ENCODE measurements at regions not wholly inside any gene's neighbourhood (a gene's known extent, or its start where the extent isn't known, plus 50 kb on each side); places are given as distances from the start of the nearest gene placed in this dataset.
A peak's percentile ranks its signal among the peaks of the same experiment; 100 is the strongest.
"Not testable (repeated sequence)": the region's sequence is repeated elsewhere in the genome, so short reads cannot be mapped to it uniquely, and the experiment has no call there.

GRCh38 chr15:39246523-39246922, 334.4 kb upstream of the THBS1 start:
- no peak for DNase-seq

GRCh38 chr15:39247574-39247973, 333.3 kb upstream of the THBS1 start:
- no peak for DNase-seq

DNA sequence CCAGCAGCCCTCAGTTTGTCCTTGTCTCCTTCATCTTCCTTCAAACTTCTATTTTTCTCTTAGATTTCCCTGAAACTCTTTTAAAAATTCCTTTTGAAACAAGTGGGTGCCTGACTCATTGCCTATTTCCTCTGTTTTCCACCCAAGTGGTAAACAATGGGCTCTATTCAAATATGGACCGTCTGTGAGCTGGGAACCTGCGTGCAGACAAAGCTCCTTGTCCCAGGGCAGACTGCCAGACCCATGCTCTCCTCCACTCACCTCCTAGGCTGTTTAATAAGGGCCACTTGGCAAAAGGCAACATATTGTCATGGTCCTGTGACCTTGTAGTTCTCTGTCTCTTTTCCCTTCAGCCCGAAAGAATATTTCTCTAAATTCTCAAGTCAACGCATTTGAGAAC, 332.7 kb upstream of the THBS1 start:
- DNase-seq, result no peak

DNA sequence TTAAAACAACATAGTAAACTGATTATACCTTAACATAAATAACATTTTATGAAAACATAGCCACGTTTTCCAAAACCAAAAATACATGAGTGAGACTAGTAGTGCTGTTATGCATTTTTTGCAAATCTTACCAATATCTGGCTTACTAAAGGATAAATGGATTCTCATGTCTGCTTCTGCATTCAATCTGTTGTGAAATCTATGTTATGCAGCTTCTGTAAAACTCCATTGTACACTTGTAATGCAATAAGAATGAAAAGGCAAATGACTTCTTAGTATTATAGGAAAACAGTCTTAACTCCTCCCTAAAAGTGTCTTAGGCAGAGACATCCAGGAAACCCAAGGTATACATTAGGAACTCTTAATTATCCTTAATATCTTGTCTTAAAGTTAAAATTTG, 330.9 kb upstream of the THBS1 start:
- no peak for DNase-seq

DNA sequence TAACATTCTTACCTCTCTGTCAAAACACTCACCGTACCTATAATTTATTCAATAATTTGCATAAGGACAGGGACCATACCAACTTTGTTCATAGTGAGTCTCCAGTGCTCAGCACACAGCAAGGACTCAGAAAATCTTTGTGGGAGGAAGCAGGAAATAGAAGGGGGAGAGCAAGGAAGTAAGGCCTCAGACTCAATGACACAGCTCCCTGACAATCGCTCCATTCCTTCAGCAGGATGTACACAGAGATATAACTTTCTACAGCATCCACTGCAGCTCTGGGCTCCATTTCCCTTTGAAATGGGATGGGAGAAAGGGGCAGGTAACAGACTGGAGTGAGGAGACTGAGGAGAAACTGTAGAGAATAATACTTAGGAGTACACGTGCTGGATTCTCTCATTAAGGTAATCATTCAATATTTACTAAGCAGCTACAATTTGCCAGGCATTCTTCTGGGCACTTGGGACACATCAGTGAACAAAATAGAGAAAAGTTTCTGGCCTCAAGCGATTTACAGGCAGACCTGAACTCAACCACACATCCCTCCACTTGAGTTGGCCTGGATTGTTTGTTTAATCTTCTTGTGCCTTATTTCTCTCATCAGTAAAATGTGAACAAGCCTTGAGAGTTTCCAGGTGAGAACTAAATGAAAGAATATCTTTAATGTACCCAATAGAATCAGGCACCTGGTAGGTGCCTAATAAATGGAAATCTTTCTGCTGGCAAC, 330.3 kb upstream of the THBS1 start:
- DNase-seq, result no peak

DNA sequence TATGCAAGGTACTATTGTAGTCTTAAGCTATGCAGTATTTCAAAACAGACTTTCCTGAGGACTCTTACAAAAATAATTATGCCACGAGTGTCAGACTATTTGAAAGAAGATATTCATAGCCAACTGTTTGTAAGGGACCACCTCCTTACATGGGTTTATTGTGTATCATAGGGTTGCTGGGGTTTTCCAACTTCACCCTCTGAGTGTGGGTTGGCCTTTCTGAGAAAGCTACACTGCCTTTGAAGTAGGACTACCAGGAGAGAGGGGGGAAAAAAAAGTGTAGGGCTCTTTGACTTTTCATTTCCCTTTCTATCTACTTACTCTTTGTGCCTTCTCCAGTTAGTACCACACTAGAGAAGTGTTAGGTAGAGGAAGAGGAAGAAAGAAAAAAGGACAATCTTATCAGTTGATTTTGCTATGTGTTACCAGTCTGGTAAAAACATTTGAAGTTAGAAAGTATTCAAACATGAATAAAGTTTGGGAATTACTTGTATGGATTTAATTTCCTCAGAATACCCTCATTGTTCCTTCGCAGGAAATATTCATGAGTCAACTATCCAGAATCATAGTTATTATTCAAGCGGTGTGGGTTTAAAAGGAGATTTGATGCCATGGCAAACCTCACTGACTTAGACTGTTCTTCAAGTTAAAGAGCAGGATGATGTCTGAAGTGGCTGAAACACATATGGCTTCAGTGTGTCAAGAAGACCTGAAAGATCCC, 329.3 kb upstream of the THBS1 start:
- DNase-seq, result peak; percentile 35

DNA sequence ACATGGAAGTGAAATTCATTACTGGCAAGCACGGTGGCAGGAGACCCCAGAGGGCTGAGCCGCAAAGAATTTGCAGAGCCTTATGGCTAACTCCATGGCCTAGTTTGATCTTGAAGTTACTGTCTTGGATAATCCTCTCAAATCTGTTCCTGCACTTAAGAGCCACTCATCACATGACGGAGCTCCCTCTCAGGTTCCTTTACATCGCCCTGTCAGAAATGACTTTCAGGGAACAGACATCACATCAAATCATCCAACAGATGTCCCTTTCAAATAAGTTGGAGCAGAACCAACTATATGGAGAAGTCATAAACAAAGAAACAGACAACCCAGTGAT, 328.8 kb upstream of the THBS1 start:
- peak; percentile 50 for DNase-seq

DNA sequence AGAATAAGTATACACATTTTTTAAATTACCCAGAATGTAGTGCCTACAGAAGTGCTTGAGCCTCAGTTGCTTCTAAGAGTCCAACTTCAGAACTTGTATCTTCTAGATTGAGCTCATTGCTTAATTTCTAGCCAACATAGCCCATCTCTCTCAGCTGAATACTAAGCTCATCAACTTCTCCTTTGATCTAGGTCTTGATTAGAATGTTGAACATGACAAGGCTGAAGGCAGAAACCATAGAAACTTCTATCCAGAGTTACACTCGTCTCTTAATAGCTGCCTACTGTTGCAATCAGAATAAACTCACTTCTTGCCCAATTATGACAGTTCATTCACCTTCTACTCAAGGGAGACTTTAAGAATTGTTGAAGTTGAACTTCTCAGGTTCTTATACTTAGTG, 327.3 kb upstream of the THBS1 start:
- DNase-seq, result no peak

GRCh38 chr15:39254181-39254580, 326.7 kb upstream of the THBS1 start:
- DNase-seq, result no peak

DNA sequence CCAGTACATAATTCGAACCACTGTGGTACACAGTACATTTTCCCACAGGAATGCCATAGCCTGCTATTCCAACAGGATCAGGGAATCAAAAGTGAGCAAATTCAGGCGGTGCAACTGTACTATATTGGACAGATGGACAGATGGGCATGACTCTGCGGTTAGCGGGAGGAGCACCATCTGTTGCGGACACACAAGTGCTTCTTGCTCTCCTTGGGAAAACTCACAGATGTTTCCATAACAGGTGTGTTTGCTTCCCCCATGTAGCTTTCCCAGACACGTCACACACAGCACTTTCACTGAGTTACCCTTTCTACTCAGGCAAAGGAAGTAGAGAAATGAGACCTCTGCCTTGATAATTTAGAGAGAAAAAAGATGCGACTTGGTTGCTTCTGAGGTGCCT, 325.1 kb upstream of the THBS1 start:
- no peak for DNase-seq

- no peak for DNase-seq
These were observed 320.5 kb upstream of the THBS1 start for GRCh38 chr15:39260391-39260790.

- no peak for DNase-seq
These were observed 320.1 kb upstream of the THBS1 start for GRCh38 chr15:39260791-39261190.

- not testable (repeated sequence) for DNase-seq
These were observed 319.3 kb upstream of the THBS1 start for GRCh38 chr15:39261397-39262183.

- not testable (repeated sequence) for DNase-seq
These were observed 317.7 kb upstream of the THBS1 start for GRCh38 chr15:39262995-39263772.

DNA sequence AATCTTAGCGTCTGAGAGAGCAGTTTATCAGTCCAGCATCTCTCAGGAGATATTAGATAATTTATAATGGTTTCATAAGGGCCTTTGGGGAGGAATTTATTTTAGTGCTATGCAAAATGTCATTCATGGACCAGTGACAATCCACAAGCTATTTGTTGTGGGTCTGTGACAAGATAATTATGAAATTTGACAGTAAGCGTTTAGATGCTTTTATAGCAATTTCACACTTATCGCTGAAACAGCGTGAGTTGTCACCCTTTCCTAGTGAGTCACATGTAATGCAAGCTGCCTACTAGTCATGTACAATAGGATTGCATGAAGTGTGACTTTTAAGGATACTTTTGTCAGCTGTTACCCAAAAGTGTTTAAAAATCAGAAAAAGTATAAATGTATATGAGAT, 315.6 kb upstream of the THBS1 start:
- DNase-seq, result no peak

- DNase-seq, result no peak
These were observed 314.0 kb upstream of the THBS1 start for GRCh38 chr15:39266890-39267289.

DNA sequence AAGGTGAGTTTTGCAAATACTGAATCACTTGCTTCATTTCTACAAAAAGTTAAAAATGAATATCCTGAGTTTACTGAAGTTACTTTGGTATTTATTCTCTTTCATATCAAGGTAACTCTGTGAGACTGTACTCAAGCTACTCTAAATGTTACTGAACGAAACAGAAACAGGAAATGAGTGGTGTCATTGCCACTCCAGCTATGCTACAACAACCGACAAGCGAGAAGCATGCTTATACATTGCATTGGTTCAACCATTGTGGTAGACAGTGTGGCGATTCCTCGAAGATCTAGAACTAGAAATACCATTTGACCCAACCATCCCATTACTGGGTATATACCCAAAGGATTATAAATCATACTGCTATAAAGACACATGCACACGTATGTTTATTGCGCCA, 313.2 kb upstream of the THBS1 start:
- DNase-seq, result no peak

DNA sequence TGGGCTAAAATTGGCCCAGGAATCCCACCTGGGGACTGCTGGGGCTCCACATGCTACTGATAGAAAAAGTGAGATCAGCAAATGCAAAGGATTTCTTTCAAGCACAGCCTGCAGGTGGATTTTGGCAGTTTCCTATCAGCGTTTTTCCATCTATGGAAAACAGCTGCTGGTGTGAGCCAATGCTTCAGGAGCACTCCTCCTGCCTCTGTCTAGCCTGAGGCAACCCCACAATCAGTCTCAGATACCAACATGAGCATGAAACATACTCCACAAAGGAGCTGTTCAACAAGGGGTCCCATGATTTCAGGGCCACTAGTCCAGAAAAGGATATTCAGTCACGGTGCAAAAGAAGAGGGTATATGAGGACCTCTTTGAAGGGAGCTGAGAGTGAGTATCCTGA, 311.5 kb upstream of the THBS1 start:
- DNase-seq, result no peak

GRCh38 chr15:39269821-39270220, 311.1 kb upstream of the THBS1 start:
- no peak for DNase-seq

DNA sequence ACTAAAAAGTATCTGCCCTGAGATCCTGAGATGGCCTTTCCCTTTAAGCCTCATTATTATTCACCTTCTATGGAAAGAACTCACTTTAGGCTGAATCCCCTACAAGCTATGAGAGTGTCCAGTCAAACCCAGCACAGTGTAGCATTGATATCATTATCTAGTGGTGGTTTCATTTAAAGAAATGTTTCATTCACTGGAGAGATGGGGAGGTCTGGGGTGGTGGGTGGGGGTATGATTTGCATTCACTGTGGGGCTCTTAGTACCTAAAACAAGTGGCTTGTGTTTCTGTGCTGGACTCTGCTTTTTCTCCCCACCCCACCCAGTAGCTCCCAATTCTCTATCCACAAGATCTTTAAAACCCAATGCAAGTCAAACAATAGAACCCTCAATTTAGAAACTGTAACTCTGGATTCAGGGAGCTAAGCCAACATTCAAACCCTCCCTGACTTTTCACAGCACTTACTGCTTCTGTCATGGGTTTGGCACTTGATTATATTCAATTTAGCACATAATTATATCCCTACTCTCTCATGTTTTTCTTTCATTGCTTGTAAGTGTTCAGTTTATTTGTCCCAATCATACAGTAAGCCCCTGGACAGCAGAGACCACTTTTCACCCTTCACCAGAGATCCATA, 310.5 kb upstream of the THBS1 start:
- no peak for DNase-seq

DNA sequence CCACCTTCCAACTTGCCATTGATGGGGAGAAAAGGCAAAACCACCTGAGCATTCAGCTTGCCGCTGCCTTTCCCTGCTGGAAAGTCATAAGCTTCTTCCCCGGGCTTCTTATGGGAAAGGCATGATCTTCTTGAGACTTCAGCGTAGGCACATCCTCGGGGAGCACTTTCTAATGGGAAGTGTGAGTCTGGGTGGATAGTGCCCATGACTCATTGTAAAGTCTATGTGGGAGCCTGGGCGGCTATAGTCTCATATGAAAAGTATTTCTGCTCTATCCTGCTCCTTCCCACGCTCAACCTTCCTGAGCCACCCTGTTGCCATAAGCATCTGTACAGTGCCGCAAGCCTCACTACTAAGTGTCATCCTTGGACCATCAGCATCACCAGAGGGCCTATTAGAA, 309.9 kb upstream of the THBS1 start:
- DNase-seq, result no peak

DNA sequence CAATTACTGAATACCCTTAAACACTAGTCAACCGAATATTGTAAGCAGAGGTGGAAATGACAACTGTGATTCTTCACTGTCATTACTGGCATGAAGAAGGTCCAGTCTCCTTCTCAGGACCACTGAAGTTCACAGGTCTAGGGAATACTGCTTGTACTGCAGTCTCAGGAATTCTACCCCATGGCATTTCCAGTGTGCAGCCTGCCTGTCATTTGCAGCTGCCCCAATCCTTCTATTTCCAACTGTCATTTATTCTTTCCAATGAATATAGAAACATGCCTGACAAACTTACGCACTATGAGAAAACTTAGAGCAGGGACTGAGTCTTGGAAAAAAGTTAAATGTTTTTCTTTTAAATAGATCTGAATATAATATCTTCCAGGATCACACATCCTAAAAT, 308.0 kb upstream of the THBS1 start:
- no peak for DNase-seq
